Liver (tissue), 8 donors: ENCODE measurements at regions not wholly inside any gene's neighbourhood (a gene's known extent, or its start where the extent isn't known, plus 50 kb on each side); places are given as distances from the start of the nearest gene placed in this dataset.

ENCODE experiments used
- DNase-seq: peaks from one replicate; pipeline ENCODE4 v3.0.0-alpha.2; 2017; ENCODE audit warnings: low spot score
- H3K27ac ChIP-seq, 2 donors: one replicate each; pipeline ENCODE4 v1.7.0; 2013; ENCODE audit warnings: inconsistent platforms in 2 of 2, low read length in 2 of 2, control low read depth in 1 of 2, low read depth in 1 of 2, mild to moderate bottlenecking in 1 of 2
- H3K27me3 ChIP-seq, 4 donors: one replicate each; pipeline versions ENCODE4 v1.6.1 to v1.7.0; 2013; ENCODE audit warnings: low read length in 3 of 4, inconsistent platforms in 1 of 4, mild to moderate bottlenecking in 1 of 4, moderate library complexity in 1 of 4; ENCODE audit not compliant: control insufficient read depth in 4 of 4, insufficient read depth in 4 of 4
- H3K36me3 ChIP-seq, 4 donors: one replicate each; pipeline versions ENCODE4 v1.6.1 to v1.7.0; 2013; ENCODE audit warnings: low read length in 3 of 4, mild to moderate bottlenecking in 3 of 4, low read depth in 1 of 4, moderate library complexity in 1 of 4; ENCODE audit not compliant: control insufficient read depth in 4 of 4, insufficient read depth in 3 of 4
- H3K4me1 ChIP-seq, 4 donors: one replicate each; pipeline versions ENCODE4 v1.6.1 to v1.7.0; 2013; ENCODE audit warnings: low read length in 3 of 4, mild to moderate bottlenecking in 3 of 4, moderate library complexity in 1 of 4; ENCODE audit not compliant: control insufficient read depth in 4 of 4, insufficient read depth in 4 of 4
- H3K4me3 ChIP-seq, 3 donors: one replicate each; pipeline versions ENCODE4 v1.6.1 to v1.7.0; 2013; ENCODE audit warnings: low read length in 3 of 3, control low read depth in 1 of 3, low read depth in 1 of 3, mild to moderate bottlenecking in 1 of 3
- H3K9ac ChIP-seq, 2 donors: one replicate each; pipeline ENCODE4 v1.7.0; 2013; ENCODE audit warnings: low read length in 2 of 2, mild to moderate bottlenecking in 2 of 2, moderate library complexity in 2 of 2, control low read depth in 1 of 2, low read depth in 1 of 2
- H3K9me3 ChIP-seq, 4 donors: one replicate each; pipeline versions ENCODE4 v1.6.1 to v1.7.0; 2013; ENCODE audit warnings: low read length in 3 of 4; ENCODE audit not compliant: control insufficient read depth in 4 of 4
- CTCF ChIP-seq: fragments of 150-350 bp; IDR thresholded peaks from 2 replicates; pipeline ENCODE4 v1.5.1; 2017; ENCODE audit warnings: improper control_type of control experiment, low read depth, low read length; ENCODE audit not compliant: missing input control
- EGR1 ChIP-seq, 2 donors: IDR thresholded peaks; 2 replicates each; pipeline ENCODE4 v1.6.1; 2016 to 2018; ENCODE audit warnings: antibody characterized with exemption in 2 of 2, low read depth in 2 of 2
- FOXA1 ChIP-seq: IDR thresholded peaks from 2 replicates; pipeline ENCODE4 v1.6.1; 2016; ENCODE audit warnings: antibody characterized with exemption
- FOXA2 ChIP-seq: IDR thresholded peaks from 2 replicates; pipeline ENCODE4 v1.6.1; 2016; ENCODE audit warnings: antibody characterized with exemption
- GABPA ChIP-seq, 2 donors: IDR thresholded peaks in 1 of 2; conservative IDR thresholded peaks in 1 of 2; 2 replicates each; pipeline ENCODE4 v1.6.1; 2016; ENCODE audit warnings: antibody characterized with exemption in 2 of 2, mild to moderate bottlenecking in 1 of 2, moderate library complexity in 1 of 2
- HNF4A ChIP-seq, 2 donors: conservative IDR thresholded peaks; 2 replicates each; pipeline ENCODE4 v1.6.1; 2016; ENCODE audit warnings: antibody characterized with exemption in 2 of 2, mild to moderate bottlenecking in 2 of 2
- HNF4G ChIP-seq: IDR thresholded peaks from 2 replicates; pipeline ENCODE4 v1.6.1; 2016; ENCODE audit warnings: antibody characterized with exemption
- JUND ChIP-seq, 2 donors: IDR thresholded peaks; 2 replicates each; pipeline ENCODE4 v1.6.1; 2016; ENCODE audit warnings: antibody characterized with exemption in 2 of 2
- NR2F2 ChIP-seq: IDR thresholded peaks from 2 replicates; pipeline ENCODE4 v1.6.1; 2016; ENCODE audit warnings: antibody characterized with exemption
- RAD21 ChIP-seq, 2 donors: IDR thresholded peaks; 2 replicates each; pipeline ENCODE4 v1.6.1; 2016; ENCODE audit warnings: antibody characterized with exemption in 2 of 2, mild to moderate bottlenecking in 2 of 2
- RXRA ChIP-seq, 2 donors: IDR thresholded peaks; 2 replicates each; pipeline ENCODE4 v1.6.1; 2017 to 2018; ENCODE audit warnings: antibody characterized with exemption in 2 of 2, mild to moderate bottlenecking in 1 of 2
- SP1 ChIP-seq: IDR thresholded peaks from 2 replicates; pipeline ENCODE4 v1.6.1; 2018; ENCODE audit warnings: antibody characterized with exemption, mild to moderate bottlenecking
- TAF1 ChIP-seq: conservative IDR thresholded peaks from 2 replicates; pipeline ENCODE4 v1.6.1; 2016; ENCODE audit warnings: antibody characterized with exemption, mild to moderate bottlenecking
- YY1 ChIP-seq: IDR thresholded peaks from 2 replicates; pipeline ENCODE4 v1.6.1; 2016; ENCODE audit warnings: antibody characterized with exemption, mild to moderate bottlenecking
- ZBTB33 ChIP-seq: IDR thresholded peaks from 2 replicates; pipeline ENCODE4 v1.6.1; 2016; ENCODE audit warnings: antibody characterized with exemption
- WGBS: extraction: QIAGEN DNeasy Blood & Tissue Kit; methylation state at CpG from one replicate; pipeline ENCODE4 v1.1.7; 2013; 5-methylcytosine and 5-hydroxymethylcytosine counted together
- TF ChIP-seq, protein P1 (sequence below): IDR thresholded peaks from 2 replicates; pipeline ENCODE4 v1.6.1; 2016; ENCODE audit warnings: antibody characterized with exemption, mild to moderate bottlenecking
- donor health status: healthy.
- donor health status: healthy.
- donor health status: healthy.
- donor health status: healthy.
- donor health status: healthy.

DNA sequence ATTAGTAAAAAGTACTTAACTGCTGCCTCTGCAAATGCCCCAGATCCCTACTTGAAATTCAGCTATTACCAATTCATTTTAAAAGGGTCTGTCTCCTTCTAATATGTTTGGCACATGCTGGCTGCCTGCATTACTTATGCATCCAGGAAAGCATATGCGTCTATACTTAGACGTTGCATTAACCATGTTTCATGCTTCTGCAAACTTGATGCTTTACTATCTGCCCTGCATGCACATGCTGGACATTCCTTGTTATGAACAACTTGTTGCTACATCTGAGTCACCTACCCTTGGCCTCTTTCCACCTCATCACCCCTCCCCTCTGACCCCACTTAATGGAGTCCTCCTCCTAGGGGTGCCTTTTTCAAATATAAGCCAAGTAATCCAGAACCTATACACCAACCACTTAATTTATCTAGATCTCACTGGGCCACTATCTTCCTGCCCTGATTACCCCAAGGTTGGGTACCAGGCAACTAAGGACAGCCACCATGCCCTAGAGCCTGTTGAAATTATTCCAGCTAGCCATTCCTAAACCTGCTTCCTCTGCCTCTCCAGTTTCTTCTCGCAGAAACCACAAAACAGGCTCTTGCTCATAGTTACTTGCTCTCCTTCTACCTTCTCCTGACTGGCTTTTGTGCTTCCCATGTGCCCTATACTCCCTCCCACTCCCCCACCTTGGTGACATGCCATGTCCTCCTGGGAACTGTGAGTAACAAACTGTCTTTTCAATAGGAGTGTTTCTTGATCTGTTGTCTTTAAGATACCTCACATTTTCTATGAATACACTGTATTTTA lies 1187.9 kb downstream of the REEP3 start:
- WGBS, result 90% methylated on average over 3 of the region's 3 CpGs
- no peaks in the 10 kb centered on the region for H3K4me1 ChIP-seq
- H3K27me3 ChIP-seq, result peaks cover 0 to 3% (median 0%) of the 10 kb centered on the region in 4 donors
- no peaks in the 10 kb centered on the region for H3K9me3 ChIP-seq
- H3K36me3 ChIP-seq, result no peaks in the 10 kb centered on the region
- H3K27ac ChIP-seq, result no peak overlapping the region
- DNase-seq, result no peak
- no peak overlapping the region for H3K9ac ChIP-seq
- TF ChIP-seq HNF4G, result no peak
- no peak for TF ChIP-seq FOXA2
- no peak for TF ChIP-seq EGR1 (IDR thresholded peaks at IDR 0.05; ENCODE audit: low read depth in 2 of 2)
- TF ChIP-seq NR2F2, result no peak
- TF ChIP-seq RAD21 (IDR thresholded peaks at IDR 0.05), result no peak
- TF ChIP-seq CTCF, result no peak
- no peak for TF ChIP-seq SP1
- TF ChIP-seq FOXA1, result no peak
- no peak for TF ChIP-seq ZBTB33
- H3K4me3 ChIP-seq, result no peak overlapping the region

- H3K4me3 ChIP-seq, result no peak overlapping the region
- no peaks in the 10 kb centered on the region for H3K9me3 ChIP-seq
- DNase-seq, result no peak
- no peaks in the 10 kb centered on the region for H3K4me1 ChIP-seq
- TF ChIP-seq RXRA (IDR thresholded peaks at IDR 0.05) (no peak), GABPA (IDR thresholded peaks at IDR 0.05 in 1 of 2, conservative IDR thresholded peaks at IDR 0.05 in 1 of 2) (no peak), FOXA2 (no peak), CTCF (no peak), TAF1 (no peak), HNF4G (no peak), YY1 (no peak), JUND (IDR thresholded peaks at IDR 0.05) (no peak), EGR1 (IDR thresholded peaks at IDR 0.05; ENCODE audit: low read depth in 2 of 2) (no peak), HNF4A (conservative IDR thresholded peaks at IDR 0.05) (no peak), RAD21 (IDR thresholded peaks at IDR 0.05) (no peak)
- TF ChIP-seq, protein P1, sequence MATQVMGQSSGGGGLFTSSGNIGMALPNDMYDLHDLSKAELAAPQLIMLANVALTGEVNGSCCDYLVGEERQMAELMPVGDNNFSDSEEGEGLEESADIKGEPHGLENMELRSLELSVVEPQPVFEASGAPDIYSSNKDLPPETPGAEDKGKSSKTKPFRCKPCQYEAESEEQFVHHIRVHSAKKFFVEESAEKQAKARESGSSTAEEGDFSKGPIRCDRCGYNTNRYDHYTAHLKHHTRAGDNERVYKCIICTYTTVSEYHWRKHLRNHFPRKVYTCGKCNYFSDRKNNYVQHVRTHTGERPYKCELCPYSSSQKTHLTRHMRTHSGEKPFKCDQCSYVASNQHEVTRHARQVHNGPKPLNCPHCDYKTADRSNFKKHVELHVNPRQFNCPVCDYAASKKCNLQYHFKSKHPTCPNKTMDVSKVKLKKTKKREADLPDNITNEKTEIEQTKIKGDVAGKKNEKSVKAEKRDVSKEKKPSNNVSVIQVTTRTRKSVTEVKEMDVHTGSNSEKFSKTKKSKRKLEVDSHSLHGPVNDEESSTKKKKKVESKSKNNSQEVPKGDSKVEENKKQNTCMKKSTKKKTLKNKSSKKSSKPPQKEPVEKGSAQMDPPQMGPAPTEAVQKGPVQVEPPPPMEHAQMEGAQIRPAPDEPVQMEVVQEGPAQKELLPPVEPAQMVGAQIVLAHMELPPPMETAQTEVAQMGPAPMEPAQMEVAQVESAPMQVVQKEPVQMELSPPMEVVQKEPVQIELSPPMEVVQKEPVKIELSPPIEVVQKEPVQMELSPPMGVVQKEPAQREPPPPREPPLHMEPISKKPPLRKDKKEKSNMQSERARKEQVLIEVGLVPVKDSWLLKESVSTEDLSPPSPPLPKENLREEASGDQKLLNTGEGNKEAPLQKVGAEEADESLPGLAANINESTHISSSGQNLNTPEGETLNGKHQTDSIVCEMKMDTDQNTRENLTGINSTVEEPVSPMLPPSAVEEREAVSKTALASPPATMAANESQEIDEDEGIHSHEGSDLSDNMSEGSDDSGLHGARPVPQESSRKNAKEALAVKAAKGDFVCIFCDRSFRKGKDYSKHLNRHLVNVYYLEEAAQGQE, result no peak
- H3K36me3 ChIP-seq, result no peaks in the 10 kb centered on the region
- H3K9ac ChIP-seq, result no peak overlapping the region
- H3K27ac ChIP-seq, result no peak overlapping the region
- no peaks in the 10 kb centered on the region for H3K27me3 ChIP-seq
Measured at GRCh38 chr10:64726466-64726865, 1205.3 kb downstream of the REEP3 start.
